ENCODE measurements at regions not wholly inside any gene's neighbourhood (a gene's known extent, or its start where the extent isn't known, plus 50 kb on each side); places are given as distances from the start of the nearest gene placed in this dataset.
A peak's percentile ranks its signal among the peaks of the same experiment; 100 is the strongest.

DNA sequence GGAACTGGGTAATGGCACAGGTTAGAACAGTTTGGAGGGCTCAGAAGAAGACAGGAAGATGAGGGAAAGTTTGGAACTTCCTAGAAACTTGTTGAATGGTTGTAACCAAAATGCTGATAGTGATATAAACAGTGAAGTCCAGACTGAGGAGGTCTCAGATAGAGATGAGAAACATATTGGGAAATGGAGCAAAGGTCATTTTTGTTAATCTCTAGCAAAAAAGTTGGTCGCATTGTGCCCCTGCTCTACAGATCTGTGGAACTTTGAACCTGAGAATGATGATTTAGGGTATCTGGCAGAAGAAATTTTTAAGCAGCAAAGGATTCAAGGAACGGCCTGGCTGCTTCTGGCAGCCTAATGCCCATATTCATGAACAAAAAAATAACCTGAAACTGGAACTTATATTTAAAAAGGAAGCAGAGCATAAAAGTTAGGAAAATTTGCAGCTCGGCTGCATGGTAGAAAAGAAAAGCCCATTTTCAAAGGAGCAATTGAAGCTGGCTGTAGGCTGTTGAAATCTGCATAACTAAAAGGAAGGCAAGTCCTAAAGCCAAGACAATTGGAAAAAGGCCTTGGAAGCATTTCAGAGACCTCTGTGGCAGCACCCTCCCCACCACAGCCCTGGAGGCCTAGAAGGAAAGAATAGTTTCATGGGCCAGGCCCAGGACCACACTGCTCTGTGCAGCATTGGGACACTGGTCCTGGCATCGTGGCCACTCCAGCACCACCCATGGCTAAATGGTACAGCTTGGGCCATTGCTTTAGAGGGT, 182.6 kb upstream of the CD96 start:
- Histone ChIP-seq H3K27ac (ENCODE audit: low read depth in 2 of 2, low read length in 1 of 2) (no peak overlapping the region), H3K79me2 (ENCODE audit: insufficient read depth) (no peaks in the 10 kb centered on the region), H3K9me3 (no peaks in the 10 kb centered on the region), H2AFZ (ENCODE audit: low read depth) (no peak overlapping the region), H3K9me2 (no peaks in the 10 kb centered on the region), H3K9ac (no peak overlapping the region), H3K4me1 (ENCODE audit: control insufficient read depth in 1 of 2, insufficient read depth in 2 of 2, low read depth in 1 of 2, low read length in 1 of 2) (no peaks in the 10 kb centered on the region), H3K36me3 (replicated peaks in 1 of 2; ENCODE audit: control insufficient read depth in 1 of 2, insufficient read depth in 2 of 2, low read length in 1 of 2) (no peaks in the 10 kb centered on the region), H3F3A (replicated peaks; ENCODE audit: insufficient read depth) (no peaks in the 10 kb centered on the region), H3K4me2 (no peak overlapping the region), H3K4me3 (ENCODE audit: low read depth in 2 of 2, low read length in 1 of 2) (no peak overlapping the region), H3K27me3 (ENCODE audit: insufficient read depth) (no peaks in the 10 kb centered on the region), H4K20me1 (ENCODE audit: insufficient read depth) (no peaks in the 10 kb centered on the region)
- POLR2A ChIA-PET = no interaction called here
- no peak for DNase-seq
- TF ChIP-seq, protein P1, sequence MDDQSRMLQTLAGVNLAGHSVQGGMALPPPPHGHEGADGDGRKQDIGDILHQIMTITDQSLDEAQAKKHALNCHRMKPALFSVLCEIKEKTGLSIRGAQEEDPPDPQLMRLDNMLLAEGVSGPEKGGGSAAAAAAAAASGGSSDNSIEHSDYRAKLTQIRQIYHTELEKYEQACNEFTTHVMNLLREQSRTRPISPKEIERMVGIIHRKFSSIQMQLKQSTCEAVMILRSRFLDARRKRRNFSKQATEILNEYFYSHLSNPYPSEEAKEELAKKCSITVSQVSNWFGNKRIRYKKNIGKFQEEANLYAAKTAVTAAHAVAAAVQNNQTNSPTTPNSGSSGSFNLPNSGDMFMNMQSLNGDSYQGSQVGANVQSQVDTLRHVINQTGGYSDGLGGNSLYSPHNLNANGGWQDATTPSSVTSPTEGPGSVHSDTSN (IDR thresholded peaks at IDR 0.05) = no peak
- TF ChIP-seq IRF3 (IDR thresholded peaks at IDR 0.05; ENCODE audit: low read depth, low read length) (no peak), MEF2A (IDR thresholded peaks at IDR 0.05; ENCODE audit: borderline replicate concordance, low read depth) (no peak), SIN3A (IDR thresholded peaks at IDR 0.05; ENCODE audit: borderline replicate concordance, low read depth, low read length) (no peak), ELF1 (IDR thresholded peaks at IDR 0.05) (no peak), EP300 (IDR thresholded peaks at IDR 0.05; ENCODE audit: borderline replicate concordance in 1 of 2, low read depth in 1 of 2, low read length in 1 of 2) (no peak), FOXJ3 (CRISPR knock-in tag; IDR thresholded peaks at IDR 0.05) (no peak), EZH2phosphoT487 (IDR thresholded peaks at IDR 0.05; ENCODE audit: borderline replicate concordance, low read depth) (no peak), MXI1 (IDR thresholded peaks at IDR 0.05; ENCODE audit: low read depth, low read length) (no peak)
- TF ChIP-seq, protein P2, sequence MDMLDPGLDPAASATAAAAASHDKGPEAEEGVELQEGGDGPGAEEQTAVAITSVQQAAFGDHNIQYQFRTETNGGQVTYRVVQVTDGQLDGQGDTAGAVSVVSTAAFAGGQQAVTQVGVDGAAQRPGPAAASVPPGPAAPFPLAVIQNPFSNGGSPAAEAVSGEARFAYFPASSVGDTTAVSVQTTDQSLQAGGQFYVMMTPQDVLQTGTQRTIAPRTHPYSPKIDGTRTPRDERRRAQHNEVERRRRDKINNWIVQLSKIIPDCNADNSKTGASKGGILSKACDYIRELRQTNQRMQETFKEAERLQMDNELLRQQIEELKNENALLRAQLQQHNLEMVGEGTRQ (IDR thresholded peaks at IDR 0.05; ENCODE audit: borderline replicate concordance, low read depth, low read length) = no peak
- CTCF ChIA-PET = interaction anchor here (1.2 kb wide), 1 partner anchor 9 kb away, joined by 4 read pairs; no protein-coding TSS in a partner anchor
- 44% methylated on average over 4 of the region's 4 CpGs for WGBS (ENCODE audit: low lambda C conversion rate)

DNA sequence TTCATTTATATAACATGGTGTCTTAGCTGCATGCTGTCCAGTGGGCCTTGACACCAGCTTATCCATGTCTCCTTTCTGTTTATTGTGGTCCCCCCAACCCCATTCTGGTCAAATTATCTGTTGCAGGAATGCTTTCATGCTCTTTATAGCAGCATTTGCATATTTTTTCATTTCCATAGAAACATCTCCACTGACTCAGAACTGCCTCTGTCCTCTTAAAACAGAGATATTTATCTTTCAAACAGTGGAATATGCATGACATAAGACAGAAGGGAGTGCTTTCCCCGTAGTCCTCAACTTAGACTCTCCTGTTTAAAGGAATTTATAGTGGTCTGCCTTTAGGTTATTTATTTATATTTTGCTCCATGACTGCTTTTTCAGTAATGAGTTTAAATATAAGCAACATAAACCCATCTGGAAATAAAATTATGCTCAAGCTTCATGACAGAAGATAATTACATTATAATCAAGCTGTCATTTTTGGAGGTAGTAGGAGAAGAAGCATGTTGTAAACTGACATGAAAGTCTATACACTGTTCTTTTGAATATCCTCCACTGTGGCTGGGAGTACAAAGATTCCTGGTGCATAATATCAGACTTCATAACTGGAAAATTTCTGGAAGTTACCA, 179.5 kb upstream of the CD96 start:
- H3K4me1 ChIP-seq (ENCODE audit: control insufficient read depth in 1 of 2, insufficient read depth in 2 of 2, low read depth in 1 of 2, low read length in 1 of 2) = no peaks in the 10 kb centered on the region
- DNase-seq = no peak
- CTCF ChIA-PET = no interaction called here
- H3K79me2 ChIP-seq (ENCODE audit: insufficient read depth) = no peaks in the 10 kb centered on the region
- no peak overlapping the region for H3K4me2 ChIP-seq
- H3K4me3 ChIP-seq (ENCODE audit: low read depth in 2 of 2, low read length in 1 of 2) = no peak overlapping the region
- no peaks in the 10 kb centered on the region for H3K9me2 ChIP-seq
- no peaks in the 10 kb centered on the region for H3K36me3 ChIP-seq (replicated peaks in 1 of 2; ENCODE audit: control insufficient read depth in 1 of 2, insufficient read depth in 2 of 2, low read length in 1 of 2)
- peak overlapping the region in 1 of 2 experiments; percentile 20; a peak in 1 of 4 replicates for H3K27ac ChIP-seq (ENCODE audit: low read depth in 2 of 2, low read length in 1 of 2)
- H3K27me3 ChIP-seq (ENCODE audit: insufficient read depth) = no peaks in the 10 kb centered on the region
- TF ChIP-seq FOXJ3 (CRISPR knock-in tag; IDR thresholded peaks at IDR 0.05) (no peak), SIN3A (IDR thresholded peaks at IDR 0.05; ENCODE audit: borderline replicate concordance, low read depth, low read length) (no peak), JUND (IDR thresholded peaks at IDR 0.05) (peak; percentile 12; the same call in 1 of the 2 replicates), TCF12 (IDR thresholded peaks at IDR 0.05) (0 out of 2 replicates have a peak, but pooled peaks have one; percentile 20)
- TF ChIP-seq, protein P1 (IDR thresholded peaks at IDR 0.05) = peak; percentile 22; the same call in 1 of the 2 replicates
- no peaks in the 10 kb centered on the region for H4K20me1 ChIP-seq (ENCODE audit: insufficient read depth)
- H3K9me3 ChIP-seq = no peaks in the 10 kb centered on the region
- no peak overlapping the region for H3K9ac ChIP-seq
- no peaks in the 10 kb centered on the region for H3F3A ChIP-seq (replicated peaks; ENCODE audit: insufficient read depth)
- WGBS (ENCODE audit: low lambda C conversion rate) = 5% methylated on average over 1 of the region's 1 CpG
- H2AFZ ChIP-seq (ENCODE audit: low read depth) = no peak overlapping the region
- POLR2A ChIA-PET = no interaction called here
